ENCODE measurements at regions not wholly inside any gene's neighbourhood (a gene's known extent, or its start where the extent isn't known, plus 50 kb on each side); places are given as distances from the start of the nearest gene placed in this dataset.

DNA sequence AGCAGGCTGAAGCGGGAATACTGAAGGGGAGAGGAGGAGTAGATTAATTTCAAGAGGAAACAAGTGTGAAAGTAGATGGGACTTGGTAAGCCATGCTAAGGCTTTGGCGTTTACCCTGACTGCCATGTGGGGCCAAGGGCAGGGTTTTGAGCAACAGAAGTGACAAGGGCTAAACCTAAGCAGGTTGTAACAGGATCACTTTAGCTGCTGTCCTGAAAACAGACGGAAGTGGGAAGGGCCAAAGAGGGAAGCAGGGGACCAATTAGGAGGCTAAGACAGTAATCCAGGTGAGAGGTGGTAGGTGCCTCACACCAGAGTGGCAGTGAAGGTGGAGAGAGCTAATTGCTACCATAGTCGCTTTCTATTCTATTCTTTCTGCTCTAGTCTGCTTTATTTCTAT lies 166.5 kb downstream of the PJA1 start:
- no peak for FAIRE-seq
- no peak for DNase-seq (ENCODE audit: low spot score)

DNA sequence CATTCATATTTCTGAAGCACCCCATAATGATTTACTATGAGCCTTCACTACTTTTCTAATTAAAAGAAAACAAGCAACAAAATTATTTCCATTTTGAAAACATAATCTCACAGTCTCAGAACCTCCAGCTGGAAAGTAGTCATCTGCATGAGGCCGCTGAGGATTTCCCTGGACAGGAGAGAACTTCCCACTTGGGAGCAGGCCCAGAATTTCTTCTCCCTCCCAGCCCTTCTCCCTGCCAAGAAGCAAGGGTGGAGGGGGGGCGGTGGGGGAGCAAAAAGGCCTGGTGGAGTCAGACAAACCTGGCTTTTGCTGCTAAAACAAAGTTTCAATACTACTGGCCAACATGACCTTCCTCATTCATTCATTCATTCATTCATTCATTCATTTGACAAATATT lies 167.3 kb downstream of the PJA1 start:
- FAIRE-seq (no peak), DNase-seq (ENCODE audit: low spot score) (no peak)

GRCh38 chrX:68997511-68997910 lies 167.7 kb downstream of the PJA1 start:
- DNase-seq (ENCODE audit: low spot score) (no peak), FAIRE-seq (no peak)

DNA sequence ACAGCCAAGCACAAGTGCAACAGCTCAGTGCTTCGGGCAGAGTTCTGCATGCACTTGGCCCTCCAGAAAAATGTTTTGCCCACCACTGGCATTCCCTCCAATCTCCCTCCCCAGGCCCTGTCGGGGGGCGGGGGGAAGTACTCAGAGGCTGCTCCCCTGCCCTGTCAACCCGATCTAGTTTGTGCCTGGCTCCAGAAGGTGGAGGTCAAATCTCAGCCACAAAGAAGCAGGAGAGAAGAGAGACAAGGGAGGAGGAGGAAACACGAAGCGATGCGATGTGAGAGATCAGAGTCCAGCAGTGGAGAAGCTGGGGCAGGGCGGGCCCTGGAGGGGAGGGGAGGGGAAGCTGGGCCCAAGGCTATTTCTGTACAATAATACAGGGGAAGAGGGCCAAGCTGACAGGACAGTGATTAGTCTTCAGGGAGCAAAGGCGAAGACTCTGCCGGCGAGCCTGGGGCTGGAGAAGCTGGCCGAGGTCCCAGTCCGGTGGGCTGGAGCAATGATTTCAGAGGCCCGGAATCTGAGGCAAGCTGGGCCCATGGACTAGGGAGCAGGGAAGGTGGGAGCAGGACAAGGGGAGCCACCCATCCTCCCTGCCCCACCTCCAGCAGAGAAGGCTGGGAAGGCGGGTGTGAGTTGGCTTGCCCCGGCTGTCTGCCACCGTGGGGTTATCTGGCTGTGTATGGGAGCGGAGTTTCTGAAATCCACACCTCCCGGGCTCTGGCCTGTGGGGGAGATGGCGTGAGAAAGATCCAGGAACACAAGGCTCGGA lies 167.1 kb downstream of the EFNB1 start:
- no peak for DNase-seq (ENCODE audit: low spot score)
- no peak for FAIRE-seq

DNA sequence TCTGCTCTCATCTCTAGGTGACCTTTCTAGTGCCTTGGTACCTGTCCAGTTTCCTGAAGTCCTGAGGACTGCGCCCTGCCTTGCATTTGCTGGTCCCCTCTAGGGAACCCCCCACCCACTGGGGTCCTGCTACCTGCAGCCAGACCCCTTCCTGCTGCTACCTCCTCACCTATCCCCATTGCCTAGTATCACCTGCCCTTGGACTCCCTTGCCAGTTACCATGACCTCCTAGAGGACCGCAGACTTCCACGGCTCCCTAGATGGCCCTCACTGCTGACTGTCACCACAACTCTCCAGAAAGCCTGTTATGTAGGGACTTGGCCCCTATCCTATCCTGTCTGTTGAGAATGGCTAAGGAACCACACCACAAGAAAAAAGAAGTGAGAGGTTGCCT lies 166.6 kb downstream of the EFNB1 start:
- FAIRE-seq (no peak), DNase-seq (ENCODE audit: low spot score) (no peak)

GRCh38 chrX:68994891-68995255 lies 166.1 kb downstream of the EFNB1 start:
- FAIRE-seq (no peak), DNase-seq (ENCODE audit: low spot score) (no peak)

GRCh38 chrX:68994135-68994890 lies 165.5 kb downstream of the EFNB1 start:
- FAIRE-seq, result no peak
- DNase-seq (ENCODE audit: low spot score), result no peak

GRCh38 chrX:68992821-68993397 lies 164.1 kb downstream of the EFNB1 start:
- FAIRE-seq, result no peak

GRCh38 chrX:68991691-68992345 lies 163.0 kb downstream of the EFNB1 start:
- FAIRE-seq, result no peak

More at GRCh38 chrX:68992821-68993397, 164.1 kb downstream of the EFNB1 start:
- no peak for DNase-seq (ENCODE audit: low spot score)

DNA sequence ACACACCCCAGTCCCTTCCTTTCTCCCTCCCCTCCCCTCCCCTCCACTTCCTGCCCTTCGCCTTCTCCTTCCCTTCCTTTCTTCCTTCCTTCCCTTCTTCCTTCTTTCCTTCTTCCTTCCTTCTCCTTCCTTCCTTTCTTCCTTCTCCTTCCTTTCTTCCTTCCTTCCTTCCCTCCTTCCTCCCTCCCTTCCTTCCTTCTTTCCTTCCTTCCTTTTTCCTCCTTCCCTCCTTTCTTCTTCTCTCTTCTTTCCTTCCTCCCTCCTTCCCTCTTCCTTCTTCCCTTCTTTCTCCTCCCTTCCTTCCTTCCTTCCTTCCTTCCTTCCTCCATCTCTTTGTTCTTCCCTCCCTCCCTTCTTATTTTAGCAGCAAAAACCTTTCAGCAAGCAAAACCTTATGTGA lies 162.1 kb downstream of the EFNB1 start:
- DNase-seq (ENCODE audit: low spot score), result no peak
- no peak for FAIRE-seq

More at GRCh38 chrX:68991691-68992345, 163.0 kb downstream of the EFNB1 start:
- DNase-seq (ENCODE audit: low spot score), result no peak

DNA sequence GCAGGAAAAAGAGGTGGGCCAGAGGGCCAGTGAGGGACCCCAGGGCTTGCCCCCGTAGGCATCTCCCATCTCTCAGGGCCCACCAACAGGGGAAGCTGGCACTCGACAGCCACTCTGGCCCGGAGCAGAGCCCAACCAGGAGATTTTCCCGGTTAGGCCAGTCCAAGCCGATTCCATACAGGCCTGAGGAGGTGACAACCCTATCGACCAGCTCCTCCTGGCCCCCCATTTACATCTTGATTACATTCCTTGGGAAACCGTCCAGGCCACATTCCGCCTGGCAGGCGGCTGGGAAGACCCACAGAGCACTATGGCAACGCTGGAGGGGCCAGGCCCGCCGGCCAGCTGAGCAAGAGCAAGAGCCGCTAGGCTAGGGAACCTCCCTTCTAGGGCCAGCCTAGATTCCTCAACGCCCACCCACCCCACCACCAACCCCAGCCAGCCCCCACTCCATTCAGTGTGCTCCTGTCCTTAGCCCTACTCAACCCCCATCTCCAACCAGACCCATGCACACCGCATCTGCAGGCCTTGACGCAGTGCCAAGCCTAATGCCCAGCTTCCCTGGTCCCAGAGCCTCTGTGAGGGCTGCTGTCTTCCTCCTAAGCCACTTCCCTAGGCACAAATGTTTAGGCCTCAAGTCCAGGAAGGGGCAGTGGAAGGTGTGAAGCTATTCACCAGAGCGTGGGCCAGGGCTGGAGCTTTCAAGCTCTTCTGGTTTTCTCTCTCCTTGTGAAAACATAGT lies 161.2 kb downstream of the EFNB1 start:
- FAIRE-seq, result no peak
- no peak for DNase-seq (ENCODE audit: low spot score)

- no peak for DNase-seq (ENCODE audit: low spot score)
- no peak for FAIRE-seq
These were observed 160.6 kb downstream of the EFNB1 start for GRCh38 chrX:68989456-68989855.

DNA sequence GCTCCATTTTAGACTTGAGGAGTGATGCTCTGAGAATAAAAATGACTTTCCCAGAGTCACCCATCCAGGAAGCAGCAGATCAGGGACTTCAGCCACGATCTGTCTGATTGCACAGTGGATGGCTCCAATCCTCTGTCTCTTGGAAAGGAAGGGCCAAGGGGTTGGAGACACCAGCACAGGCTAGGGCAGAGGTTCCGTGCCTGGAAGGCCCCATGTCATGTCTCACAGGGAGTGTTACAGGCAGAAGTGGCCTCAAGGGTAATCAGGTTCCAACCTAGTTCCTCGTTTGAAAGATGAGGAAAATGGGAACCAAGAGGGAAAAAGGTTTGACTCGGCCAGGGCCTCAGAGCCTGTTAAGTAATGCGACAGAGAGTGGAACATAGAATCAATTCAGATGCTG lies 160.0 kb downstream of the EFNB1 start:
- no peak for FAIRE-seq
- no peak for DNase-seq (ENCODE audit: low spot score)

DNA sequence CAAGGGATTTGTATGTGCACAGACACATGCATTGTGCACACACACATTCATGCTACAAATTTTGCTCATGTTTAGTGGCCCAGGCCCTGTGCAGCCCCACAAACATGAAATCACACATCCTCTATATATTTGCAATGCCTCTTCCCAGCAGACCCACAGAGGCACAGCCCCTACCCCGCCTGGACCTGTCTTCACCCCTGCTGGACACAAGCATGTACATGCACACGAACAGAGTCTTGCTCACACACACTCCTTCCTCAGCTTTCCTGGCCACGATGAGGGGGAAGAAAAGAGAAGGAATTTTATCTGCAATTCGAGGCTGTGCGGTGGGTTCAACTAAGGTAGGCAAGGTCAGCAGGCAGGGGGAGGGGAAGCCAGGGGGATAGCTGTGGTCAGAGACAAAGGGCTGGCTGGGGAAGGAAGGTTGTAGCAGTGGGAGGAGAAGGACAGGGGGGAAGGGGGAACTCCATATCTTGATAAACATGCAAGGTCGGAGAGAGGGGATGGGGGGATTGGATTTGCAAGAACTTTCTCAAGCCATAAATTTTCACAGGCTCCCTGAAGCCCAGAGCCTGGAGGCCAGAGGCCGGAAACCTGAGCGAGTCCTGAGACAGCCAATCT lies 156.4 kb downstream of the EFNB1 start:
- no peak for FAIRE-seq

DNA sequence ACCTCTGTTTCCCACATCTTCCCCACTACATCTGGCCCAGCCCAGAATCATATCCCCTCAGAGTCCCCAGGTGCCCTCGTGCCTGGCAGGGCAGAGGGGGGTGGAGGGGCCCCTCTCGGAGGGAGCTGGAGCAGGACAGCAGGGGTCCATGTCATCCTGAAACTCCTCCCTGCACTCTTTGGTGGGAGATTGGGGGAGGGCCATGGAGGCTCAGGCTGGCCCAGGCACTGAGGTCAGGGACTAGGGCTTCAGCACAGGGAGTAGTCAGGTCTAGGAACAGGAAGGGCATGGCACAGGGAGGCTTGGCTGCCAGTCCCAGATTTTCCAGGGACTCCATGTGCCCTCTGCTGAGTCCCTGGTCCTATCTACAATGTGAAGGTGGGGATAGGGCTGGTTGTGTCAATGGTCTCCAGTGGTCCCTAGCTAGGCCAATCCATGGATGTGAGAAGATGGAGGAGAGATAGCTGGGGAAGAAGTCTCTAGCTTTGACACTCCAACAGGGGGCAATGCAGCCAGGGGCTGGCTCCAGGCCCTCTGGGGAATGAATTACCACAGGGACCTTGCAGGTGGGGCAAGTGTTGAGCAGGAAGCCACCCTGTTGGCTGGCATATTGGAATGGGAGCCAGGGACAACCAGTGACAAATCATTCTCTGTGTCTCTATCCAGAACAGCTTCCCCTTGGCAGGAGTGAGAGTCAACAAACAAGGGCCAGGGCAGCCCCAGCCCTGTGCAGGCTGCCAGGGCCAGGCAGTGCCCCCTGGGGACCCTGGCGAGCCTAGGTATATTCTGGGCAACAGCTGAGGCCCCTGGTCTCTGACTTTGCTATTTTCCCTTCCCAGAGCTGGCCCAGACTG lies 154.4 kb downstream of the EFNB1 start:
- DNase-seq (ENCODE audit: low spot score) (no peak), FAIRE-seq (no peak)

More for the DNA sequence above, 156.4 kb downstream of the EFNB1 start:
- no peak for DNase-seq (ENCODE audit: low spot score)

DNA sequence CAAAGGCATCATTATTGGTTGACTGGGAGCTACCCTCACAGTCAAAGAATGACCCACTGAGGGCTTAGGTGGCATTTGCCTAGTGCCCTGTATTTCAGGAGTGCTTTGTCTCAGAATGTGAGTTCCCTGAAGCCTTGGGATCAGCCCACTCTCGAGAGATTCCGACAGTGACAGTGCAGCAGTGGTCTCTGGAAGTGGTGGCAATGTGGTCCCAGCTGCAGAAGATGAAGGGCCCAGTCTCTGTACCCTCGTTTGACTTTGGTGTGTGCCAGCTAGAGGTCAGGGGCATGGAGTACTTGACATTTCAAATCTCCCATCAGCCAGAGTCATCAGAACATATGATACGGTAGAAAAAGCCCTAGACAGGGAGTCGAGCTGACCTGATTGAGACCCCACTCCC lies 153.7 kb downstream of the EFNB1 start:
- FAIRE-seq (no peak), DNase-seq (ENCODE audit: low spot score) (no peak)

DNA sequence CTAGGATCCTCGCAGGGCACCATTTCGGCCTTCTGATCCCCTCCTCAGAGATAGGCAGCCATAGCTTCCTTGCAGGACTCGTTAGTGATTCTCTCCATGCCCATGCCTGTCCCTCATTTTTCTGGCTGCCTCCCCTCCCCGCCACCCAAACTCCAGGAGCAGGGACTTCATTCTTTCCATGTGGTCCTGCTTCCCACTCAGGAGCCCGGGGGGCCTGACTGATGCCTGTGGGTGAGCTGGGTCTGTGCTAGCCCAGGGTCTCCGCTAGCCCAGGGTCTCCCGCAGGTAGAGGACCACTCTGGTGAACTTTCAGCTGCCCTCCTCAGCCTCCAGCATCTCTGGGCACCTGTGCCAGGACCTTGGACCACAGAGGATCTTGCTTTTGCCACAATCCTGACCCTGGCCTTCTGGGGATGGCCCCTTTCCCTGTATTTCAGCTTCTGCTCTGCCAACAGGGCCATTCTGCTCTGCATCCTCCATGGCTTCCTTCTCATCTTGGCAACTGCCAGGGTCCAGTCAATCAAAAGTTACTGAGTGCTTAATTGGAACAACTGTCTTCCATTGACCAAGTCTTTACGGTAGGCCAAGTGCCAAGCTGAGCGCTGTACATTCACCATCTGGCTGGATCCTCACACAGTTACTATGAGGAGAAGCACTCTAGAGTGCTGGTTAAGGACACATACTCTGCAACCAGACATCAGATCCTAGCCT lies 152.2 kb downstream of the EFNB1 start:
- DNase-seq (ENCODE audit: low spot score) (no peak), FAIRE-seq (no peak)

- no peak for FAIRE-seq
These were observed 149.8 kb downstream of the EFNB1 start for GRCh38 chrX:68978655-68979054.

GRCh38 chrX:68978255-68978654 lies 149.4 kb downstream of the EFNB1 start:
- FAIRE-seq (no peak), DNase-seq (ENCODE audit: low spot score) (no peak)

More at GRCh38 chrX:68978655-68979054, 149.8 kb downstream of the EFNB1 start:
- DNase-seq (ENCODE audit: low spot score), result no peak

Data from RCC 7860 (cell line).